HUES6 (cell line): ENCODE measurements at regions not wholly inside any gene's neighbourhood (a gene's known extent, or its start where the extent isn't known, plus 50 kb on each side); places are given as distances from the start of the nearest gene placed in this dataset.

Experiments
- H3K27ac ChIP-seq: 2 replicates; pipeline ENCODE4 v1.7.0; 2013; ENCODE audit warnings: low read depth, mild to moderate bottlenecking, low read length, inconsistent platforms
- H3K27me3 ChIP-seq: 2 replicates; pipeline ENCODE4 v1.6.1; 2013; ENCODE audit warnings: low read length; ENCODE audit not compliant: control insufficient read depth, insufficient read depth
- H3K36me3 ChIP-seq: 2 replicates; pipeline ENCODE4 v1.6.1; 2013; ENCODE audit warnings: low read length; ENCODE audit not compliant: control insufficient read depth, insufficient read depth
- H3K4me1 ChIP-seq: 2 replicates; pipeline ENCODE4 v1.6.1; 2013; ENCODE audit warnings: low read length; ENCODE audit not compliant: control insufficient read depth, insufficient read depth
- H3K4me3 ChIP-seq: 2 replicates; pipeline ENCODE4 v1.5.1; 2013; ENCODE audit warnings: low read depth, low read length
- H3K9ac ChIP-seq: one replicate; pipeline ENCODE4 v1.6.1; 2013; ENCODE audit warnings: mild to moderate bottlenecking, low read length
- H3K9me3 ChIP-seq: 2 replicates; pipeline ENCODE4 v1.6.1; 2013; ENCODE audit warnings: low read depth, low read length; ENCODE audit not compliant: control insufficient read depth, insufficient read depth

- Histone ChIP-seq H3K36me3 (no peaks in the 10 kb centered on the region), H3K9ac (no peak overlapping the region), H3K27ac (no peak overlapping the region), H3K4me1 (peaks cover 6% of the 10 kb centered on the region; the same call in 1 of the 2 replicates), H3K9me3 (no peaks in the 10 kb centered on the region), H3K27me3 (no peaks in the 10 kb centered on the region), H3K4me3 (no peak overlapping the region)
Observed at GRCh38 chr18:41579185-41579584, 375.8 kb upstream of the PIK3C3 start.

- Histone ChIP-seq H3K36me3 (no peaks in the 10 kb centered on the region), H3K4me1 (peaks cover 6% of the 10 kb centered on the region; the same call in 1 of the 2 replicates), H3K27me3 (no peaks in the 10 kb centered on the region), H3K4me3 (no peak overlapping the region), H3K9ac (no peak overlapping the region), H3K27ac (no peak overlapping the region), H3K9me3 (no peaks in the 10 kb centered on the region)
Observed at GRCh38 chr18:41577529-41577928, 377.5 kb upstream of the PIK3C3 start.

GRCh38 chr18:41576643-41577042 is 378.4 kb upstream of the PIK3C3 start:
- Histone ChIP-seq H3K27me3 (no peaks in the 10 kb centered on the region), H3K4me1 (peaks cover 6% of the 10 kb centered on the region; the same call in 1 of the 2 replicates), H3K9me3 (no peaks in the 10 kb centered on the region), H3K4me3 (no peak overlapping the region), H3K36me3 (no peaks in the 10 kb centered on the region), H3K27ac (no peak overlapping the region), H3K9ac (no peak overlapping the region)

- H3K4me1 ChIP-seq: no peaks in the 10 kb centered on the region; the same call in 1 of the 2 replicates
- no peak overlapping the region for H3K4me3 ChIP-seq
- no peaks in the 10 kb centered on the region for H3K27me3 ChIP-seq
- H3K9me3 ChIP-seq: no peaks in the 10 kb centered on the region
- H3K27ac ChIP-seq: no peak overlapping the region
- no peaks in the 10 kb centered on the region for H3K36me3 ChIP-seq
- H3K9ac ChIP-seq: no peak overlapping the region
Observed at GRCh38 chr18:41569867-41570266, 385.2 kb upstream of the PIK3C3 start.

GRCh38 chr18:41561961-41562360 is 393.1 kb upstream of the PIK3C3 start:
- Histone ChIP-seq H3K36me3 (0 out of 2 replicates have a peak, but pooled peaks cover 4% of the 10 kb centered on the region), H3K27me3 (no peaks in the 10 kb centered on the region), H3K9me3 (no peaks in the 10 kb centered on the region), H3K4me3 (no peak overlapping the region), H3K9ac (no peak overlapping the region), H3K27ac (no peak overlapping the region), H3K4me1 (no peaks in the 10 kb centered on the region)

- no peaks in the 10 kb centered on the region for H3K27me3 ChIP-seq
- no peak overlapping the region for H3K9ac ChIP-seq
- no peaks in the 10 kb centered on the region for H3K9me3 ChIP-seq
- H3K4me3 ChIP-seq: no peak overlapping the region
- no peak overlapping the region for H3K27ac ChIP-seq
- 0 out of 2 replicates have a peak, but pooled peaks cover 4% of the 10 kb centered on the region for H3K36me3 ChIP-seq
- no peaks in the 10 kb centered on the region for H3K4me1 ChIP-seq
Observed at GRCh38 chr18:41558715-41559114, 396.3 kb upstream of the PIK3C3 start.

GRCh38 chr18:41553716-41554115 is 401.3 kb upstream of the PIK3C3 start:
- H3K36me3 ChIP-seq: no peaks in the 10 kb centered on the region
- no peak overlapping the region for H3K27ac ChIP-seq
- H3K4me3 ChIP-seq: no peak overlapping the region
- H3K27me3 ChIP-seq: no peaks in the 10 kb centered on the region
- no peaks in the 10 kb centered on the region for H3K9me3 ChIP-seq
- no peaks in the 10 kb centered on the region for H3K4me1 ChIP-seq
- H3K9ac ChIP-seq: no peak overlapping the region

- no peak overlapping the region for H3K4me3 ChIP-seq
- no peaks in the 10 kb centered on the region for H3K27me3 ChIP-seq
- H3K36me3 ChIP-seq: no peaks in the 10 kb centered on the region
- no peak overlapping the region for H3K9ac ChIP-seq
- H3K4me1 ChIP-seq: no peaks in the 10 kb centered on the region
- H3K9me3 ChIP-seq: no peaks in the 10 kb centered on the region
- H3K27ac ChIP-seq: no peak overlapping the region
Observed at GRCh38 chr18:41548521-41549260, 406.3 kb upstream of the PIK3C3 start.

- Histone ChIP-seq H3K4me3 (no peak overlapping the region), H3K27ac (no peak overlapping the region), H3K4me1 (no peaks in the 10 kb centered on the region), H3K9ac (no peak overlapping the region), H3K9me3 (no peaks in the 10 kb centered on the region), H3K27me3 (no peaks in the 10 kb centered on the region), H3K36me3 (no peaks in the 10 kb centered on the region)
Observed at GRCh38 chr18:41545091-41545888, 409.7 kb upstream of the PIK3C3 start.

- H3K4me3 ChIP-seq: no peak overlapping the region
- no peaks in the 10 kb centered on the region for H3K36me3 ChIP-seq
- no peaks in the 10 kb centered on the region for H3K4me1 ChIP-seq
- H3K27ac ChIP-seq: no peak overlapping the region
- no peak overlapping the region for H3K9ac ChIP-seq
- H3K9me3 ChIP-seq: no peaks in the 10 kb centered on the region
- no peaks in the 10 kb centered on the region for H3K27me3 ChIP-seq
Observed at GRCh38 chr18:41543815-41544214, 411.2 kb upstream of the PIK3C3 start.

GRCh38 chr18:41540237-41540871 is 414.7 kb upstream of the PIK3C3 start:
- no peak overlapping the region for H3K9ac ChIP-seq
- H3K4me3 ChIP-seq: no peak overlapping the region
- no peaks in the 10 kb centered on the region for H3K4me1 ChIP-seq
- no peaks in the 10 kb centered on the region for H3K9me3 ChIP-seq
- H3K27me3 ChIP-seq: no peaks in the 10 kb centered on the region
- H3K36me3 ChIP-seq: no peaks in the 10 kb centered on the region
- H3K27ac ChIP-seq: no peak overlapping the region
